HEK293T (cell line): ENCODE measurements at regions not wholly inside any gene's neighbourhood (a gene's known extent, or its start where the extent isn't known, plus 50 kb on each side); places are given as distances from the start of the nearest gene placed in this dataset.

ENCODE experiments used
- BHLHE40 ChIP-seq: fragments of 450-650 bp; IDR thresholded peaks from 2 replicates; pipeline ENCODE4 v1.6.1; 2016; ENCODE audit warnings: mild to moderate bottlenecking, moderate library complexity, borderline replicate concordance
- ELF4 ChIP-seq: fragments of 450-650 bp; IDR thresholded peaks from 2 replicates; pipeline ENCODE4 v1.6.1; 2017; ENCODE audit warnings: antibody characterized with exemption
- FOXM1 ChIP-seq: fragments of 450-650 bp; IDR thresholded peaks from 2 replicates; pipeline ENCODE4 v1.6.1; 2017; ENCODE audit warnings: mild to moderate bottlenecking, borderline replicate concordance
- HDGF ChIP-seq: fragments of 450-650 bp; IDR thresholded peaks from 2 replicates; pipeline ENCODE4 v1.6.1; 2017; ENCODE audit warnings: antibody characterized with exemption, borderline replicate concordance
- L3MBTL2 ChIP-seq: fragments of 450-650 bp; conservative IDR thresholded peaks from 2 replicates; pipeline ENCODE4 v1.6.1; 2016; ENCODE audit warnings: mild to moderate bottlenecking
- LEF1 ChIP-seq: fragments of 450-650 bp; IDR thresholded peaks from 2 replicates; pipeline ENCODE4 v1.6.1; 2017; ENCODE audit warnings: mild to moderate bottlenecking, borderline replicate concordance
- NFRKB ChIP-seq: fragments of 450-650 bp; IDR thresholded peaks from 2 replicates; pipeline ENCODE4 v1.6.1; 2016; ENCODE audit warnings: mild to moderate bottlenecking, moderate library complexity
- SP1 ChIP-seq: fragments of 450-650 bp; IDR thresholded peaks from 2 replicates; pipeline ENCODE4 v1.6.1; 2017
- SUZ12 ChIP-seq: fragments of 450-650 bp; IDR thresholded peaks from 2 replicates; pipeline ENCODE4 v1.6.1; 2016; ENCODE audit warnings: mild to moderate bottlenecking
- TARDBP ChIP-seq: fragments of 450-650 bp; IDR thresholded peaks from 2 replicates; pipeline ENCODE4 v1.6.1; 2016
- ZNF384 ChIP-seq: fragments of 450-650 bp; IDR thresholded peaks from 2 replicates; pipeline ENCODE4 v1.6.1; 2016
- TF ChIP-seq, protein P1 (sequence below): fragments of 450-650 bp; IDR thresholded peaks from 2 replicates; pipeline ENCODE4 v1.6.1; 2016

DNA sequence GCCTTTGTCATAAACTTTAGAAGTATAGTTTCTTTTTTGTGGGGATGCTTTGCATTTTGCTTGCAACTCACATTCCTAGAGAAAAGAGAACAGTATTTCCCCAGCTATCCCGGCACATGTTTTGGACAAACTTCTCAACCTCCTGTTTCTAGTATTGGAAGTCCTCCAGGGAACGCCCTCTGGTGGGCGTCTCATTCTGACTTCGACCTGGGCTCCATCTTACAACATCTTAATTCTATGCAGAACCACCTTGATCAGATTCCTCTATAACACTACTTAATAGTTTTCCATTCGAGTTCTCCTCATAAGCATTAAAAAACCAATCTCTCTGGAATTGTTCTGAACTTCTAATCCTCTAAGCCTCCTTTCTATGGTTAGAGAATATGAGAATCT lies 139.5 kb upstream of the FZD8 start:
- TF ChIP-seq TARDBP (no peak), ELF4 (no peak), SP1 (no peak), HDGF (no peak), BHLHE40 (no peak), FOXM1 (no peak), SUZ12 (no peak), ZNF384 (no peak), L3MBTL2 (no peak), LEF1 (no peak), NFRKB (no peak)
- TF ChIP-seq, protein P1, sequence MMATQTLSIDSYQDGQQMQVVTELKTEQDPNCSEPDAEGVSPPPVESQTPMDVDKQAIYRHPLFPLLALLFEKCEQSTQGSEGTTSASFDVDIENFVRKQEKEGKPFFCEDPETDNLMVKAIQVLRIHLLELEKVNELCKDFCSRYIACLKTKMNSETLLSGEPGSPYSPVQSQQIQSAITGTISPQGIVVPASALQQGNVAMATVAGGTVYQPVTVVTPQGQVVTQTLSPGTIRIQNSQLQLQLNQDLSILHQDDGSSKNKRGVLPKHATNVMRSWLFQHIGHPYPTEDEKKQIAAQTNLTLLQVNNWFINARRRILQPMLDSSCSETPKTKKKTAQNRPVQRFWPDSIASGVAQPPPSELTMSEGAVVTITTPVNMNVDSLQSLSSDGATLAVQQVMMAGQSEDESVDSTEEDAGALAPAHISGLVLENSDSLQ, result no peak
